ENCODE measurements at regions not wholly inside any gene's neighbourhood (a gene's known extent, or its start where the extent isn't known, plus 50 kb on each side); places are given as distances from the start of the nearest gene placed in this dataset.
A peak's percentile ranks its signal among the peaks of the same experiment; 100 is the strongest.

- Mint-ChIP-seq H3K36me3 (no peaks in the 10 kb centered on the region), H3K4me3 (no peak overlapping the region), H3K27ac (no peak overlapping the region), H3K9me3 (no peaks in the 10 kb centered on the region), H3K27me3 (peaks cover 2 to 7% of the 10 kb centered on the region in 2 donors), H3K4me1 (peaks cover 4 to 13% (median 4%) of the 10 kb centered on the region in 3 donors)
- no peaks in the 10 kb centered on the region for H3K4me1 ChIP-seq (ENCODE audit: insufficient read depth, low read length)
- H3K27me3 ChIP-seq (ENCODE audit: insufficient read depth, low read length, poor library complexity, severe bottlenecking), result no peaks in the 10 kb centered on the region
- no peaks in the 10 kb centered on the region for H3K36me3 ChIP-seq (ENCODE audit: insufficient read depth, low read length)
- no peak overlapping the region for H3K4me3 ChIP-seq (ENCODE audit: low read length)
- no peaks in the 10 kb centered on the region for H3K9me3 ChIP-seq (ENCODE audit: low read length)
- ChIA-PET CTCF (interaction anchor here (1.4 kb wide), 1 partner anchor 172 kb away, joined by 6 read pairs; no protein-coding TSS in a partner anchor), POLR2A (no interaction called here)
- no peak overlapping the region for H3K27ac ChIP-seq (ENCODE audit: low read depth, low read length)
- no peak for DNase-seq
These were observed 65.9 kb upstream of the HPCAL1 start for GRCh38 chr2:10236571-10237391.

DNA sequence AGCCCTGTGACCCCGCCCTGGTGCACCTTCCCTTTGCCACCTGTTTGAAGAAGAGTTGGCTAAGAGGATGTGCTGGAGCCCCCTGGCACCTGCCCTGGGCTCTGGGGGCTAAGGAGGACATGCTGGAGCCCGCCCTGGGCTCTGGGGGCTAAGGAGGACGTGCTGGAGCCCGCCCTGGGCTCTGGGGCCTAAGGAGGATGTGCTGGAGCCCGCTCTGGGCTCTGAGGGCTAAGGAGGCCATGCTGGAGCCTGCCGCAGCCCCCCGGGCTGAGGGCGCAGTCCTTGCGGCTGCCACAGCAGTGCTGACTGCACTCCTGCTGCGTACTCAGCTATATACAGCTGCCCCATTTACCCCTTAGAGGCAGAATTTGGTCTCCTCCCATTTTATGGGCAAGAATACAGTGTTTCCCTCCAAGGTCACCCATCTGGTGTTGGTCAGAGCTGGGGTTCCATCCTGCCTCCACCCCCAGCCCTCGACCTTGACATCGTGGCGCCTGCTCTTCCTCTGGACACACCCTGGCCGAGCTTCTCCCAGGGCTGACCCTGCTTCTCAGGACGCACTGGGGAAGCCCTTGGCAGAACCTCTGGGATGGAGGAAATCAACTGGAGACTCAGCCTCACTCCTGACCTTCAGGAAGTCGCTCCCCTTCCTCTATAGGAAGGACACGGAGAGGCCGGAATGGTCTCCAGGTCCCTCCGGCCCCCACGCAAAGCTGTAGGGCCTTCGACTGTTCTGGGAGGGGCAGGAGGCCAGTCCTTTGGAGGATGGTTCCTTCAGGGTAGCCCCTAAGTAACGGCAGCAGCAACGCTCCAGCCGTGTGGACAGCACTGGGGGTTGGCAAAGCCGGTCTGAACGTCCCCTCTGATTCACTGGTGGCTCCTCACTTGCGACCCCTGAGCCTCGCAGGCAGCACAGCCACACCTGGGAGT, 65.0 kb upstream of the HPCAL1 start:
- no peaks in the 10 kb centered on the region for H3K9me3 Mint-ChIP-seq
- Histone ChIP-seq H3K36me3 (ENCODE audit: insufficient read depth, low read length) (no peaks in the 10 kb centered on the region), H3K27me3 (ENCODE audit: insufficient read depth, low read length, poor library complexity, severe bottlenecking) (no peaks in the 10 kb centered on the region), H3K4me1 (ENCODE audit: insufficient read depth, low read length) (no peaks in the 10 kb centered on the region), H3K9me3 (ENCODE audit: low read length) (no peaks in the 10 kb centered on the region), H3K4me3 (ENCODE audit: low read length) (no peak overlapping the region), H3K27ac (ENCODE audit: low read depth, low read length) (no peak overlapping the region)
- peaks cover 2 to 7% of the 10 kb centered on the region in 2 donors for H3K27me3 Mint-ChIP-seq
- no peaks in the 10 kb centered on the region for H3K36me3 Mint-ChIP-seq
- peak in 1 of 5 donors; percentile 35 for DNase-seq
- CTCF ChIA-PET, result interaction anchor here (1.4 kb wide), 1 partner anchor 172 kb away, joined by 6 read pairs; no protein-coding TSS in a partner anchor
- H3K4me3 Mint-ChIP-seq, result no peak overlapping the region
- peaks cover 4 to 13% (median 4%) of the 10 kb centered on the region in 3 donors for H3K4me1 Mint-ChIP-seq
- POLR2A ChIA-PET, result no interaction called here
- H3K27ac Mint-ChIP-seq, result no peak overlapping the region

- H3K4me1 Mint-ChIP-seq, result peaks cover 0 to 7% (median 0%) of the 10 kb centered on the region in 3 donors
- H3K4me3 ChIP-seq (ENCODE audit: low read length), result no peak overlapping the region
- ChIA-PET CTCF (interaction anchor here (1.4 kb wide), 1 partner anchor 171 kb away, joined by 6 read pairs; no protein-coding TSS in a partner anchor), POLR2A (no interaction called here)
- H3K9me3 ChIP-seq (ENCODE audit: low read length), result no peaks in the 10 kb centered on the region
- no peaks in the 10 kb centered on the region for H3K36me3 ChIP-seq (ENCODE audit: insufficient read depth, low read length)
- no peaks in the 10 kb centered on the region for H3K9me3 Mint-ChIP-seq
- peaks cover 2 to 7% of the 10 kb centered on the region in 2 donors for H3K27me3 Mint-ChIP-seq
- no peak overlapping the region for H3K27ac ChIP-seq (ENCODE audit: low read depth, low read length)
- H3K4me1 ChIP-seq (ENCODE audit: insufficient read depth, low read length), result no peaks in the 10 kb centered on the region
- H3K36me3 Mint-ChIP-seq, result no peaks in the 10 kb centered on the region
- no peak overlapping the region for H3K4me3 Mint-ChIP-seq
- no peak for DNase-seq
- H3K27ac Mint-ChIP-seq, result no peak overlapping the region
- H3K27me3 ChIP-seq (ENCODE audit: insufficient read depth, low read length, poor library complexity, severe bottlenecking), result no peaks in the 10 kb centered on the region
These were observed 64.3 kb upstream of the HPCAL1 start for GRCh38 chr2:10238396-10238795.

- no peak overlapping the region for H3K27ac ChIP-seq (ENCODE audit: low read depth, low read length)
These were observed 63.7 kb upstream of the HPCAL1 start for GRCh38 chr2:10238991-10239485.

GRCh38 chr2:10239561-10239967, 63.1 kb upstream of the HPCAL1 start:
- peaks cover 2 to 7% of the 10 kb centered on the region in 2 donors for H3K27me3 Mint-ChIP-seq
- H3K36me3 Mint-ChIP-seq, result no peaks in the 10 kb centered on the region
- H3K27ac Mint-ChIP-seq, result no peak overlapping the region
- DNase-seq, result no peak
- H3K27ac ChIP-seq (ENCODE audit: low read depth, low read length), result no peak overlapping the region
- H3K27me3 ChIP-seq (ENCODE audit: insufficient read depth, low read length, poor library complexity, severe bottlenecking), result no peaks in the 10 kb centered on the region
- POLR2A ChIA-PET, result interaction anchor here (0.6 kb wide), 1 partner anchor 25 kb away, joined by 3 read pairs; no protein-coding TSS in a partner anchor
- H3K4me3 Mint-ChIP-seq, result no peak overlapping the region
- no peaks in the 10 kb centered on the region for H3K9me3 Mint-ChIP-seq
- H3K4me1 ChIP-seq (ENCODE audit: insufficient read depth, low read length), result no peaks in the 10 kb centered on the region
- H3K4me1 Mint-ChIP-seq, result no peaks in the 10 kb centered on the region
- H3K9me3 ChIP-seq (ENCODE audit: low read length), result no peaks in the 10 kb centered on the region
- no peaks in the 10 kb centered on the region for H3K36me3 ChIP-seq (ENCODE audit: insufficient read depth, low read length)
- CTCF ChIA-PET, result no interaction called here
- H3K4me3 ChIP-seq (ENCODE audit: low read length), result no peak overlapping the region

More at GRCh38 chr2:10238991-10239485, 63.7 kb upstream of the HPCAL1 start:
- Histone ChIP-seq H3K4me1 (ENCODE audit: insufficient read depth, low read length) (no peaks in the 10 kb centered on the region), H3K9me3 (ENCODE audit: low read length) (no peaks in the 10 kb centered on the region), H3K36me3 (ENCODE audit: insufficient read depth, low read length) (no peaks in the 10 kb centered on the region), H3K27me3 (ENCODE audit: insufficient read depth, low read length, poor library complexity, severe bottlenecking) (no peaks in the 10 kb centered on the region), H3K4me3 (ENCODE audit: low read length) (no peak overlapping the region)
- Mint-ChIP-seq H3K4me3 (no peak overlapping the region), H3K4me1 (peaks cover 0 to under 1% (median 0%) of the 10 kb centered on the region in 3 donors), H3K27ac (no peak overlapping the region), H3K36me3 (no peaks in the 10 kb centered on the region), H3K9me3 (no peaks in the 10 kb centered on the region), H3K27me3 (peaks cover 2 to 7% of the 10 kb centered on the region in 2 donors)
- no peak for DNase-seq
- ChIA-PET POLR2A (interaction anchor here (0.6 kb wide), 1 partner anchor 25 kb away, joined by 3 read pairs; no protein-coding TSS in a partner anchor), CTCF (no interaction called here)

GRCh38 chr2:10240161-10240681, 62.5 kb upstream of the HPCAL1 start:
- H3K27ac ChIP-seq (ENCODE audit: low read depth, low read length), result no peak overlapping the region
- CTCF ChIA-PET, result no interaction called here
- no peaks in the 10 kb centered on the region for H3K36me3 ChIP-seq (ENCODE audit: insufficient read depth, low read length)
- Mint-ChIP-seq H3K9me3 (no peaks in the 10 kb centered on the region), H3K4me1 (no peaks in the 10 kb centered on the region), H3K27me3 (peaks cover 2 to 7% of the 10 kb centered on the region in 2 donors), H3K4me3 (no peak overlapping the region), H3K27ac (no peak overlapping the region), H3K36me3 (no peaks in the 10 kb centered on the region)
- H3K4me3 ChIP-seq (ENCODE audit: low read length), result no peak overlapping the region
- DNase-seq, result no peak
- no peaks in the 10 kb centered on the region for H3K9me3 ChIP-seq (ENCODE audit: low read length)
- POLR2A ChIA-PET, result no interaction called here
- no peaks in the 10 kb centered on the region for H3K4me1 ChIP-seq (ENCODE audit: insufficient read depth, low read length)
- H3K27me3 ChIP-seq (ENCODE audit: insufficient read depth, low read length, poor library complexity, severe bottlenecking), result no peaks in the 10 kb centered on the region

DNA sequence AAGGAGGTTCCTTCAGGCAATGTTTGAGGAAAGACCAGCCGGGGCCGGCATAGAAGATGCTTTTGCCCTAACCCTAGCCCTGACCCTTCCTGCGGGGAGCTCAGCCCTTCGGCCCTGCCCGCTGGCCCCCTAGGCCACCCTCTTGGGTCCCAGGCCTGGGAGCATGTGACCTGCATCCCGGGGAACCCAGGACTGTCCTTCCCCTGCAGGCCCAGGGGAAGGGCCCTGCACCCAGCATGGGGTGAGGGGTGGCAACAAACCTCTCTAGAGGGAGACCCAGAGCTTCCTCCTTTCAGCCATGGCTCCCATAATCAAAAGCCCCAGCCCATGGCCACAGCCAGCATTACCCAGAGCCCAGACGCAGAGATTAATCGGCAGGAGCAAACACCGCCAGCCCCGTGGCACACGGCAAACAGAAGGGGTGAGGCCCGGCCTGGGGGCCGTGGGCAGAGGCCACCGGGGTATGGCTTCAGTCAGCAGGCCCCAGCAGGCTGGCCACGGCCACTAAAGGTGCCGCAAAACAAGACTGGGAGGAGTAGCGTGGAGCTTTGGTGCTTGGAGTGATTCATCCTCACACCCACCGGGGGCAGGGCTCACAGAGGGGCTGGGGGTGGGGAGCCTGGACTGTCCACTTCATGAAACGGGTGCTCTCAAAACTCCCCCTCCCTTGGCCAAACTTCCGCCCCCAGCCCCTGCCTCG, 61.6 kb upstream of the HPCAL1 start:
- no peak overlapping the region for H3K4me3 Mint-ChIP-seq
- DNase-seq, result peak in 1 of 5 donors; percentile 42
- peaks cover 2 to 4% of the 10 kb centered on the region in 2 donors for H3K27me3 Mint-ChIP-seq
- H3K27me3 ChIP-seq (ENCODE audit: insufficient read depth, low read length, poor library complexity, severe bottlenecking), result no peaks in the 10 kb centered on the region
- H3K9me3 ChIP-seq (ENCODE audit: low read length), result no peaks in the 10 kb centered on the region
- H3K4me3 ChIP-seq (ENCODE audit: low read length), result no peak overlapping the region
- H3K36me3 ChIP-seq (ENCODE audit: insufficient read depth, low read length), result no peaks in the 10 kb centered on the region
- H3K9me3 Mint-ChIP-seq, result no peaks in the 10 kb centered on the region
- POLR2A ChIA-PET, result no interaction called here
- no peaks in the 10 kb centered on the region for H3K4me1 Mint-ChIP-seq
- no peaks in the 10 kb centered on the region for H3K4me1 ChIP-seq (ENCODE audit: insufficient read depth, low read length)
- CTCF ChIA-PET, result no interaction called here
- H3K27ac ChIP-seq (ENCODE audit: low read depth, low read length), result no peak overlapping the region
- H3K36me3 Mint-ChIP-seq, result no peaks in the 10 kb centered on the region
- no peak overlapping the region for H3K27ac Mint-ChIP-seq

All from CD8-positive, alpha-beta memory T cell (primary cell).